HepG2 (cell line): ENCODE measurements at regions not wholly inside any gene's neighbourhood (a gene's known extent, or its start where the extent isn't known, plus 50 kb on each side); places are given as distances from the start of the nearest gene placed in this dataset.
"Not testable (repeated sequence)": the region's sequence is repeated elsewhere in the genome, so short reads cannot be mapped to it uniquely, and the experiment has no call there.

Experiments used
- CTCF ChIP-seq: sonication (generic); formaldehyde crosslinking; IDR thresholded peaks from 2 replicates; pipeline ENCODE4 v1.5.0; 2020; ENCODE audit warnings: mild to moderate bottlenecking, missing genetic modification reagents, moderate library complexity
- EZH2 ChIP-seq: conservative IDR thresholded peaks from 2 replicates; pipeline ENCODE4 v1.6.1; 2012; ENCODE audit warnings: mild to moderate bottlenecking, low read depth, low read length, moderate library complexity
- GTF2F1 ChIP-seq: fragments of 150-350 bp; IDR thresholded peaks from 2 replicates; pipeline ENCODE4 v1.6.1; 2014; ENCODE audit warnings: low read length
- SMARCC2 ChIP-seq: fragments of 450-650 bp; IDR thresholded peaks from 2 replicates; pipeline ENCODE4 v1.6.1; 2017; ENCODE audit warnings: antibody characterized with exemption, mild to moderate bottlenecking
- ZNF343 ChIP-seq: sonication (generic); formaldehyde crosslinking; IDR thresholded peaks from 2 replicates; pipeline ENCODE4 v1.4.0; 2020; ENCODE audit warnings: mild to moderate bottlenecking, missing genetic modification reagents

- not testable (repeated sequence) for TF ChIP-seq CTCF (CRISPR knock-in tag); SMARCC2; EZH2; GTF2F1; ZNF343 (CRISPR knock-in tag)
These were observed 1471.4 kb downstream of the SUCLG1 start for GRCh38 chr2:82987706-82988105.
